Peyer's patch (tissue), 4 donors: ENCODE measurements at regions not wholly inside any gene's neighbourhood (a gene's known extent, or its start where the extent isn't known, plus 50 kb on each side); places are given as distances from the start of the nearest gene placed in this dataset.

ENCODE experiments used
- DNase-seq, 3 donors: peaks; one replicate each; pipeline ENCODE4 v3.0.0-alpha.2; 2017 to 2019
- H3K27ac ChIP-seq, 4 donors: fragments of 200-600 bp; sonication (generic); one replicate each; pipeline ENCODE4 v1.5.1; 2016 to 2019
- H3K27me3 ChIP-seq, 2 donors: fragments of 200-600 bp; sonication (generic); one replicate each; pipeline ENCODE4 v1.5.1; 2019
- H3K36me3 ChIP-seq, 3 donors: fragments of 200-600 bp; sonication (generic); one replicate each; pipeline ENCODE4 v1.5.1; 2016 to 2019
- H3K4me1 ChIP-seq, 4 donors: fragments of 200-600 bp; sonication (generic); one replicate each; pipeline ENCODE4 v1.5.1; 2016 to 2019
- H3K4me3 ChIP-seq, 4 donors: fragments of 200-600 bp; sonication (generic); 1 replicate in 3 of 4; 2 replicates in 1 of 4; pipeline ENCODE4 v1.5.1; 2016 to 2019; ENCODE audit warnings: mild to moderate bottlenecking in 1 of 4
- H3K9me3 ChIP-seq, 4 donors: fragments of 200-600 bp; sonication (generic); one replicate each; pipeline ENCODE4 v1.5.1; 2016 to 2019; ENCODE audit warnings: mild to moderate bottlenecking in 1 of 4
- POLR2A ChIP-seq, 2 donors: fragments of 450-650 bp; IDR thresholded peaks; one replicate each; pipeline ENCODE4 v1.5.1; 2017; ENCODE audit warnings: antibody characterized with exemption in 2 of 2, mild to moderate bottlenecking in 2 of 2, moderate library complexity in 2 of 2
- TF ChIP-seq, protein P1 (sequence below), 6 experiments: fragments of 450-650 bp in 4 of 6; fragments of 200-600 bp in 2 of 6; sonication (generic) in 1 of 6; IDR thresholded peaks; one replicate each; pipeline ENCODE4 v1.5.1; 2017 to 2019; ENCODE audit warnings: antibody characterized with exemption in 6 of 6, mild to moderate bottlenecking in 3 of 6, moderate library complexity in 1 of 6

DNA sequence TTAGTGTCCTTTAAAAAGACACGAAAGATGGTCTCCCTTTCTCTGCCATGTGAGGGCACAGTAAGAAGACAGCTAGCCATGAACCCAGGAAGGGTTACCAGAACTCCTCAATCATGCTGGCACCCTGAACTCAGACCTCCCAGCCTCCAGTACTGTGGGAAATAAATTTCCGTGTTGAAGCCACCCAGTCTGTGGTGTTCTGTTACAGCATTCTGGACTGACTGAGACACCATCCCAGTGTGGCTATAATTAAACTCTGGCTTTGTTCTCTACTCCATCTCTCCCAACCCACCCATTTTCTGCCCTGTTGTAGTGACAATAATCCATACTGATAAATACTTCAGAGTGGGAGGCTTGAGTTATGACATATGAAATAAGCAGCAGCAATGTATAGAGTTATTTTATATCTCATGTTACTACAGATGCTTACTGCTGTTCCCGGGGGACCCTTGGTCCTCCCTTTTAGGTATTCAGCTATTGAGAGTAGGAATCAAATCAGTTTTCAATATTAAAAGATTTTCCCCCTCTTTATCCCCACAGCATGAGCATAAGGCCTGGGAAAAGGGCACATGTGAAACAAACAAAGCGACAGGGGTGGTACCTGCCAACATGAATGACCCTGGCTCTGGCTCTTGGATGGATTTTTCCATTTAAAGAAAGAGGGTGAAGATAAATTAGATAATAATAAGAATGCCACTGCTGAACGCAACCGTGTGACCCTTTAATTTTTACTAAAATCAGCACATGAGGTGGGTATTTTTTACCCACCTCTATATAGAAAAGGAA, 224.3 kb upstream of the SLC35B3 start:
- DNase-seq = no peak
- Histone ChIP-seq H3K27me3 (no peaks in the 10 kb centered on the region), H3K9me3 (no peaks in the 10 kb centered on the region), H3K36me3 (no peaks in the 10 kb centered on the region), H3K4me3 (no peak overlapping the region), H3K4me1 (no peaks in the 10 kb centered on the region), H3K27ac (no peak overlapping the region)
- TF ChIP-seq POLR2A (IDR thresholded peaks at IDR 0.05) = no peak
- TF ChIP-seq, protein P1, sequence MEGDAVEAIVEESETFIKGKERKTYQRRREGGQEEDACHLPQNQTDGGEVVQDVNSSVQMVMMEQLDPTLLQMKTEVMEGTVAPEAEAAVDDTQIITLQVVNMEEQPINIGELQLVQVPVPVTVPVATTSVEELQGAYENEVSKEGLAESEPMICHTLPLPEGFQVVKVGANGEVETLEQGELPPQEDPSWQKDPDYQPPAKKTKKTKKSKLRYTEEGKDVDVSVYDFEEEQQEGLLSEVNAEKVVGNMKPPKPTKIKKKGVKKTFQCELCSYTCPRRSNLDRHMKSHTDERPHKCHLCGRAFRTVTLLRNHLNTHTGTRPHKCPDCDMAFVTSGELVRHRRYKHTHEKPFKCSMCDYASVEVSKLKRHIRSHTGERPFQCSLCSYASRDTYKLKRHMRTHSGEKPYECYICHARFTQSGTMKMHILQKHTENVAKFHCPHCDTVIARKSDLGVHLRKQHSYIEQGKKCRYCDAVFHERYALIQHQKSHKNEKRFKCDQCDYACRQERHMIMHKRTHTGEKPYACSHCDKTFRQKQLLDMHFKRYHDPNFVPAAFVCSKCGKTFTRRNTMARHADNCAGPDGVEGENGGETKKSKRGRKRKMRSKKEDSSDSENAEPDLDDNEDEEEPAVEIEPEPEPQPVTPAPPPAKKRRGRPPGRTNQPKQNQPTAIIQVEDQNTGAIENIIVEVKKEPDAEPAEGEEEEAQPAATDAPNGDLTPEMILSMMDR (IDR thresholded peaks at IDR 0.05) = no peak

DNA sequence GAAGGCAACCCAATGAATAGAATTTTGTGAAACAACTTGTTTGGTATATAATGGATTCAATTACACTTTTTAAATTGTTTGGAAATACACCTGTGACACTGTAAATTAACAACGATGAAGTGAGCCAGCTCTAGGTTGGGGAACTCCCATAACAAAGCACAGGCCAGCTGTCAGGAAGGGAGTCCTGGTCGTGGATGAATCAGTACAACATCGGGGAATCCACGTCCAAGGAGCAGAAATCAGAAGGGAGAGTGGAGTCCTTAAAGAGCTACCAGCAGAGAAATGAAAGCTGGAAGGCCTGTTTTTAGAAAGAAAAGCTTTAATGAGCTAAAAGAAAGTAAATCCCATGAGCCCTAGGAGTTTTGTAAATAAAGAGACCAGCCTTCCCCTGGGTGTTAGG, 223.1 kb upstream of the SLC35B3 start:
- Histone ChIP-seq H3K27ac (no peak overlapping the region), H3K4me1 (no peaks in the 10 kb centered on the region)

DNA sequence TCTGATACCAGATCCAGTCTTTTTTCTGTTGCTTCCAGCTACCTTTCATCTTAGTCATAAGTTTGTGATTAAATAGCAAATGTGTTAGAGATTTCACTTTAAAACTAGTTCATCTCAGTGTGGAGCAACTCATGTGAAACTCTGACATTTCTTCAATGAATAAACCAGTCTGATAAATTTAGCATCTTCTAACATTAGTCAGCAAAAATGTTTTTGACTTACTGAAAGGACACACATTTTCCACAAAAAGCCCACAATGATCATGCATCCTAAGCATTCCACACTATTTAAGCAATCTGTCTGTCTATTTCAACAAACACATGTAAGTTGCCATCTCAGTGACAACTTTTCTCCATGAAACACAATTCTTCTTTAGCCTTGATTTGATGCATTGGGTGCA, 222.2 kb upstream of the SLC35B3 start:
- Histone ChIP-seq H3K4me3 (no peak overlapping the region), H3K36me3 (no peaks in the 10 kb centered on the region), H3K9me3 (no peaks in the 10 kb centered on the region), H3K27me3 (no peaks in the 10 kb centered on the region), H3K27ac (no peak overlapping the region), H3K4me1 (no peaks in the 10 kb centered on the region)
- DNase-seq = no peak
- TF ChIP-seq, protein P1 (IDR thresholded peaks at IDR 0.05) = no peak
- no peak for TF ChIP-seq POLR2A (IDR thresholded peaks at IDR 0.05)

More for the DNA sequence above, 223.1 kb upstream of the SLC35B3 start:
- DNase-seq = no peak
- no peaks in the 10 kb centered on the region for H3K9me3 ChIP-seq
- no peak overlapping the region for H3K4me3 ChIP-seq
- no peaks in the 10 kb centered on the region for H3K36me3 ChIP-seq
- TF ChIP-seq, protein P1 (IDR thresholded peaks at IDR 0.05) = no peak
- TF ChIP-seq POLR2A (IDR thresholded peaks at IDR 0.05) = no peak
- no peaks in the 10 kb centered on the region for H3K27me3 ChIP-seq

DNA sequence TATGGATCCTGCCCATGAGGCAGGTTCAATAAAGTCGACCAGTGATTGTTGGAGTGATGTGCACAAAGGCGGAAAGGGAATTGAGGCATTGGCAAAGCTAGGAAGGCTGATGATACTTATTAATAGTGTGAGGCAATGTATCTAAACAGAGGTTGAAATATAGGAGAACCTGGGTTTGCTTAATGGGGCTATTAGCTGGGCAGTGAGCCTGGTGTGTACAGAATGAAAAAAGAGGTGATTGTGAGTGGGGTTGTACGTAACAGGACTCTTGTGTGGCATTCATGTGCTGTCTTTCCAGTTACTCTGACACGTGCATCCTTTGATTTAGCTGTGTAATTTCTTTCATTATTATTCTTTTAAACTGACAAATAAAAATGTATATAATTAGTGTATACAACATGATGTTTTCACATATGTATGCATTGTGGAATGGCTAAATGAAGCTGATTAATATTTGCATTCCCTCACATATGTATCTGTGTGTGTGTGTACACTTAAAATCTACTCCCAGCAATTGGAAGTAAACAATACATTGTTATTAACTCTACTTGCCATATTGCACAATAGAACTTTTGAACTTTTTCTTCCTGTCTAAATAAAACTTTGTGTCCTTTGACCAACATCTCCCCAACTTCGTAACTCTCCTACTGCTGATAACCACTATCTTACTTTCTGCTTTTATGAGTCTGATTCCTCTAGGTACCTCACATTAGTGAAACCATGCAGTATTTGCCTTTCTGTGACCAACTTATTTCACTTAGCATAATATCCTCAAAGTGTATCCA, 220.5 kb upstream of the SLC35B3 start:
- Histone ChIP-seq H3K4me1 (no peaks in the 10 kb centered on the region), H3K9me3 (no peaks in the 10 kb centered on the region), H3K4me3 (no peak overlapping the region), H3K27ac (no peak overlapping the region), H3K27me3 (no peaks in the 10 kb centered on the region), H3K36me3 (no peaks in the 10 kb centered on the region)
- TF ChIP-seq, protein P1 (IDR thresholded peaks at IDR 0.05) = no peak
- TF ChIP-seq POLR2A (IDR thresholded peaks at IDR 0.05) = no peak
- DNase-seq = no peak

DNA sequence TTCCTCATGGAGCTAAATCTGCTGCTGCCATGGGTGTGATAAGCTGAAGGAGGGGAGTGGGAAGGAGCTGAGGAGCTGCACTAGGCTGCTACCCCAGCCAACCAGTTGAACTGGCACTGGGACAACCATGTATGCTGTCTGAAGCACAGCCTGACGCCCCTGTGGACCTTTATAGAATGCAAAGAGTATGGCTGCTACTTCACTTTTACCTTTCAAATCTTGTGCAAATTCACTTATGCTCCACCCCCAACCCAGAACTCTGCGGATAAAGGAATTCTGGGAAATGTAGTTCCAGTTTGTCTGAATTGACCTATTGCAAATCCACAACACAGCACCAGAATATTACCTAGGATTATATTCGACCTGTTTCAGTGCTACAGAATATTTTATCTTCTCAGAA, 217.4 kb upstream of the SLC35B3 start:
- no peaks in the 10 kb centered on the region for H3K4me1 ChIP-seq

More for the DNA sequence above, 217.4 kb upstream of the SLC35B3 start:
- no peak for DNase-seq
- Histone ChIP-seq H3K9me3 (no peaks in the 10 kb centered on the region), H3K27me3 (no peaks in the 10 kb centered on the region), H3K36me3 (no peaks in the 10 kb centered on the region), H3K4me3 (no peak overlapping the region), H3K27ac (no peak overlapping the region)
- TF ChIP-seq, protein P1 (IDR thresholded peaks at IDR 0.05) = no peak
- TF ChIP-seq POLR2A (IDR thresholded peaks at IDR 0.05) = no peak
